ENCODE measurements at regions not wholly inside any gene's neighbourhood (a gene's known extent, or its start where the extent isn't known, plus 50 kb on each side); places are given as distances from the start of the nearest gene placed in this dataset.

DNA sequence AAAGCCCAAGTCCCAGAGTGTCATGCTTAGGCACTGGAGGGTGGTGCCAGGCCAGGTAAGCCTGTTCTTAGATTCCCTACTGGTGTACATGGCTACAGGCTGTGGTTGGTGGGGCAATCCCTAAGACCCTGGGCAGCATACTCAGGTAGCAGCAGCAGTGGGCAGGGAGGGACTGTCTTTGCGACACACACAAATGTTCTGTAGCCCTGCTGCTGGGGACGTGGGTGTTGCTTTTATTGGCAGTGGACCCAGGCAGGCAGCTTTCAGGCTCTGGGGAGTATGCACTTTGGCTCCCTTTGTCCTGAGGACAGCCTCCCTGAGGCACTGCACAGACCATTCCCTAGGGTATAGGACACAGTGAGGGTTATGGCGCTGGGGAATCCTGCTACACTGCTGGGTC is 137.1 kb upstream of the ADAMTS19 start:
- Mint-ChIP-seq H3K36me3 (no peaks in the 10 kb centered on the region), H3K27ac (no peak overlapping the region), H3K9me3 (peaks cover 7% of the 10 kb centered on the region), H3K4me1 (ENCODE audit: unreplicated experiment) (no peaks in the 10 kb centered on the region), H3K27me3 (no peaks in the 10 kb centered on the region), H3K4me3 (no peak overlapping the region)
- DNase-seq (ENCODE audit: extremely low spot score, unreplicated experiment), result no peak
- TF ChIP-seq, protein P1, sequence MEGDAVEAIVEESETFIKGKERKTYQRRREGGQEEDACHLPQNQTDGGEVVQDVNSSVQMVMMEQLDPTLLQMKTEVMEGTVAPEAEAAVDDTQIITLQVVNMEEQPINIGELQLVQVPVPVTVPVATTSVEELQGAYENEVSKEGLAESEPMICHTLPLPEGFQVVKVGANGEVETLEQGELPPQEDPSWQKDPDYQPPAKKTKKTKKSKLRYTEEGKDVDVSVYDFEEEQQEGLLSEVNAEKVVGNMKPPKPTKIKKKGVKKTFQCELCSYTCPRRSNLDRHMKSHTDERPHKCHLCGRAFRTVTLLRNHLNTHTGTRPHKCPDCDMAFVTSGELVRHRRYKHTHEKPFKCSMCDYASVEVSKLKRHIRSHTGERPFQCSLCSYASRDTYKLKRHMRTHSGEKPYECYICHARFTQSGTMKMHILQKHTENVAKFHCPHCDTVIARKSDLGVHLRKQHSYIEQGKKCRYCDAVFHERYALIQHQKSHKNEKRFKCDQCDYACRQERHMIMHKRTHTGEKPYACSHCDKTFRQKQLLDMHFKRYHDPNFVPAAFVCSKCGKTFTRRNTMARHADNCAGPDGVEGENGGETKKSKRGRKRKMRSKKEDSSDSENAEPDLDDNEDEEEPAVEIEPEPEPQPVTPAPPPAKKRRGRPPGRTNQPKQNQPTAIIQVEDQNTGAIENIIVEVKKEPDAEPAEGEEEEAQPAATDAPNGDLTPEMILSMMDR (conservative IDR thresholded peaks at IDR 0.05), result no peak

DNA sequence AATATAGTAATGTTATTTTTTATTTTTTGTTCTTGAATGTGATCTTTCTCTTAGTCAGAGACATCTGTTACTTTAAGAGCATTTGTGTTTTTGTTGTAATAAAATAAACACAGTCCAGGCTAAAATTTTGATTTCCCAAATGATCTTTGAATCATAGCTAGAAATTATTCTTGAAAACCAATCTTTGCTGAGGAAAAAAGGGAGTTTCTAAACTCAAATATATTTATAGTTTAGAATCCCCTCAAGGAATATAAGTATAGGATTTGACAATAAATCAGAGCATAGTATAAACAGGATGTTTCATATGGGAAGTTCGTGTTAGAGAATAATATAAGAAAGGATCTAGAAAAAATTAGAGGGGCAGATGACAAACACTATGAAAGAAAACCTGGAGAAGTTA is 118.8 kb upstream of the ADAMTS19 start:
- TF ChIP-seq, protein P1 (conservative IDR thresholded peaks at IDR 0.05), result no peak

DNA sequence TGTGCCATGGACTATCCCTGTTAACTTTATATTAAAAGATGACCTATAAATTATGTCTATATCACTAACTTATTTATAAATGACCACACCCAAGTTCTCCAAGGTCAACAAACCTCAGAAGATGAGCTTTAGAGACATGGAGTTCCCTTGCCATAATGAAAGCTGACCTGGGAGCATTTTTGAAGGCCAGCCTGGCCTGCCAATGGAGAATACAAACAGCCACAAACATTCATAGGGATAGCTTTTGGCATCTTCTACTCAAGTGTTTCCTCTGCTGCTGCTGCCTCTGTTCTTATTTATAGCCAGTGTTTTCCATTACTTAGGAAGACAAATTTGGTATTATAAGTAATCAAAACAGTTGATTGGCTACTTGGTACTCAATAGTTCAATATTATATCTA is 117.3 kb upstream of the ADAMTS19 start:
- Mint-ChIP-seq H3K27me3 (no peaks in the 10 kb centered on the region), H3K4me1 (ENCODE audit: unreplicated experiment) (peaks cover 7% of the 10 kb centered on the region), H3K4me3 (no peak overlapping the region), H3K36me3 (no peaks in the 10 kb centered on the region), H3K9me3 (no peaks in the 10 kb centered on the region), H3K27ac (no peak overlapping the region)
- no peak for DNase-seq (ENCODE audit: extremely low spot score, unreplicated experiment)
- TF ChIP-seq, protein P1 (conservative IDR thresholded peaks at IDR 0.05), result no peak

More for the DNA sequence above, 118.8 kb upstream of the ADAMTS19 start:
- Mint-ChIP-seq H3K4me1 (ENCODE audit: unreplicated experiment) (peaks cover 7% of the 10 kb centered on the region), H3K27ac (no peak overlapping the region), H3K4me3 (no peak overlapping the region), H3K27me3 (no peaks in the 10 kb centered on the region), H3K36me3 (no peaks in the 10 kb centered on the region), H3K9me3 (peaks cover 7% of the 10 kb centered on the region)
- DNase-seq (ENCODE audit: extremely low spot score, unreplicated experiment), result no peak

DNA sequence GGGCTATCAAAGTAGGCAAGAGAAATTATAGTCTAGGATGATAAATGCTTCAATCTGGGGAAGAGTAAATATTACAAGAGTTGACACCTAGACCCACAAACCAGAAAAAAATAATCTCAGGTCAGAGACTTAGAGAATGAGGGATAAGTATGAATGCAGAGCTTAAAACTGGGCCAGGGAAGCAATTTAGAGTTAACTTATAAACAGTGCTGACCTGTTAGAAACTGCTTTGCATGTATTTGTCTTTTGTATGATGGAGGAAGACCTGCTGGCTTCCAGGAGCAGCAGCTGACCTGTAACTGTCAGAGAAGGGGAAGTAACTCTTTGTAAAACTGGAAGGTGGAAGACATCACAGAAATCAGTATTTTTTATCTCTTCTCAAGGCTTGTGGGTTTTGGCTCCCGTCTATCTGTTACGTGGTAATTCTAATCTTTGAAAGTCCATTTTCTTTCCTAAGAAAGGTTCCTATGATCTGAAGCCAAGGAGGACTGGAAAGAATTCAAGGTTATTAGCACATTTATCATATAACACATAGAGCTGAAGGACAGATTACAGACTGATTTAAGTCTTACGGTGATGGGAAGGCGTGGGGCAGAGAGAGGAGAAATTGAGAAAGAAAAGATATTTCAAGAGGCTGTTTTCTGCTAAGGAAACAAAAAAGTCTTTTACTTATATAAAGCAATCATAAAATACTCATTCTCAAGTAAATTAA is 114.7 kb upstream of the ADAMTS19 start:
- H3K27ac Mint-ChIP-seq, result no peak overlapping the region

DNA sequence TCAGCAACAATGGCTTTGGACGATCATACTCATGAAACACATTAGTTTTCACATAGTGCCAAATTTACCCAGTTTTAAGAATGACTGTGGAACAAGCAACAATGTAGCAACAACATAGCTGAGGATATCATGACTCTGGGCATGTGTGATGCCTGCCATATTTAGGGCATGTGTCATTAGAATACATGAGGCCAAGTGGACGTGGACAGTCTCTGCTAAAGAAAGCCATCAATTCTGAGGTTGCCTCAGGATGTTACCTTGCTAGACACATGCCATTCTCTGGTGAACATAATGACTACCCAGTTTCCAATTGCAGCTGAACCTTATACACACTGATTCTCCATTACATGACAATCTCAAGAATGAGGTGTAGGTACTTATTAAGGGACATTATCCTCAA is 103.3 kb upstream of the ADAMTS19 start:
- H3K9me3 Mint-ChIP-seq, result no peaks in the 10 kb centered on the region
- H3K36me3 Mint-ChIP-seq, result no peaks in the 10 kb centered on the region
- H3K4me3 Mint-ChIP-seq, result no peak overlapping the region
- no peaks in the 10 kb centered on the region for H3K27me3 Mint-ChIP-seq
- no peak overlapping the region for H3K27ac Mint-ChIP-seq
- TF ChIP-seq, protein P1 (conservative IDR thresholded peaks at IDR 0.05), result no peak
- no peak for DNase-seq (ENCODE audit: extremely low spot score, unreplicated experiment)
- H3K4me1 Mint-ChIP-seq (ENCODE audit: unreplicated experiment), result no peaks in the 10 kb centered on the region

More for the DNA sequence above, 114.7 kb upstream of the ADAMTS19 start:
- H3K27me3 Mint-ChIP-seq, result no peaks in the 10 kb centered on the region
- TF ChIP-seq, protein P1 (conservative IDR thresholded peaks at IDR 0.05), result no peak
- DNase-seq (ENCODE audit: extremely low spot score, unreplicated experiment), result no peak
- no peak overlapping the region for H3K4me3 Mint-ChIP-seq
- H3K36me3 Mint-ChIP-seq, result no peaks in the 10 kb centered on the region
- H3K4me1 Mint-ChIP-seq (ENCODE audit: unreplicated experiment), result peaks cover 7% of the 10 kb centered on the region
- no peaks in the 10 kb centered on the region for H3K9me3 Mint-ChIP-seq

Data from type B pancreatic cell (in vitro differentiated cells).